Mesenchymal stem cell (in vitro differentiated cells and primary cell): ENCODE measurements at regions not wholly inside any gene's neighbourhood (a gene's known extent, or its start where the extent isn't known, plus 50 kb on each side); places are given as distances from the start of the nearest gene placed in this dataset.

Experiments
- DNase-seq: peaks from one replicate; pipeline ENCODE4 v3.0.0-alpha.2; 2013
- H2AFZ ChIP-seq: one replicate; pipeline ENCODE4 v1.6.1; 2013; ENCODE audit warnings: low read depth, mild to moderate bottlenecking, control low read depth, inconsistent platforms, low read length, moderate library complexity
- H2AK5ac ChIP-seq: 2 replicates; pipeline ENCODE4 v1.6.1; 2013; ENCODE audit warnings: low read length, moderate library complexity, mild to moderate bottlenecking, inconsistent platforms; ENCODE audit not compliant: severe bottlenecking
- H2BK120ac ChIP-seq: one replicate; pipeline ENCODE4 v1.6.1; 2013; ENCODE audit warnings: low read depth, mild to moderate bottlenecking, inconsistent platforms, low read length, moderate library complexity
- H2BK12ac ChIP-seq, 2 experiments: one replicate each; pipeline ENCODE4 v1.6.1; 2013; ENCODE audit warnings: inconsistent platforms in 2 of 2, low read length in 2 of 2, mild to moderate bottlenecking in 2 of 2, moderate library complexity in 2 of 2, control low read depth in 1 of 2
- H2BK15ac ChIP-seq: one replicate; pipeline ENCODE4 v1.6.1; 2013; ENCODE audit warnings: mild to moderate bottlenecking, low read depth, inconsistent platforms; ENCODE audit not compliant: poor library complexity, severe bottlenecking
- H2BK5ac ChIP-seq: 2 replicates; pipeline ENCODE4 v1.6.1; 2013; ENCODE audit warnings: low read depth, mild to moderate bottlenecking, low read length, control low read depth, inconsistent platforms; ENCODE audit not compliant: poor library complexity, severe bottlenecking
- H3K14ac ChIP-seq, 2 experiments: one replicate each; pipeline ENCODE4 v1.6.1; 2013; ENCODE audit warnings: inconsistent platforms in 2 of 2, low read length in 2 of 2, control low read depth in 1 of 2, mild to moderate bottlenecking in 1 of 2, moderate library complexity in 1 of 2
- H3K18ac ChIP-seq, 2 experiments: one replicate each; pipeline ENCODE4 v1.6.1; 2013; ENCODE audit warnings: inconsistent platforms in 2 of 2, low read length in 2 of 2, control low read depth in 1 of 2, low read depth in 1 of 2, mild to moderate bottlenecking in 1 of 2
- H3K23ac ChIP-seq, 2 experiments: one replicate each; pipeline ENCODE4 v1.6.1; 2013; ENCODE audit warnings: inconsistent platforms in 2 of 2, low read length in 2 of 2, mild to moderate bottlenecking in 2 of 2, moderate library complexity in 2 of 2, control low read depth in 1 of 2
- H3K27ac ChIP-seq: 2 replicates; pipeline ENCODE4 v1.5.1; 2013; ENCODE audit warnings: mild to moderate bottlenecking, moderate library complexity, low read length, control low read depth, inconsistent platforms; ENCODE audit not compliant: poor library complexity, severe bottlenecking
- H3K27me3 ChIP-seq, 2 experiments: 2 replicates each; pipeline versions ENCODE4 v1.6.1 to v1.7.0; 2013; ENCODE audit warnings: low read length in 2 of 2, mild to moderate bottlenecking in 2 of 2, moderate library complexity in 2 of 2, control low read depth in 1 of 2, inconsistent platforms in 1 of 2; ENCODE audit not compliant: control insufficient read depth in 1 of 2, insufficient read depth in 1 of 2
- H3K36me3 ChIP-seq, 2 experiments: 2 replicates each; pipeline versions ENCODE4 v1.6.1 to v1.7.0; 2013; ENCODE audit warnings: low read length in 2 of 2, control low read depth in 1 of 2, inconsistent platforms in 1 of 2, low read depth in 1 of 2, mild to moderate bottlenecking in 1 of 2; ENCODE audit not compliant: insufficient read depth in 2 of 2, control insufficient read depth in 1 of 2
- H3K4ac ChIP-seq, 2 experiments: one replicate each; pipeline ENCODE4 v1.6.1; 2013; ENCODE audit warnings: inconsistent platforms in 2 of 2, low read length in 2 of 2, mild to moderate bottlenecking in 2 of 2, moderate library complexity in 2 of 2, control low read depth in 1 of 2, low read depth in 1 of 2
- H3K4me1 ChIP-seq: 2 replicates; pipeline ENCODE4 v1.6.1; 2013; ENCODE audit warnings: low read depth, low read length, control low read depth; ENCODE audit not compliant: control insufficient read depth, insufficient read depth
- H3K4me2 ChIP-seq: 2 replicates; pipeline ENCODE4 v1.6.1; 2013; ENCODE audit warnings: low read length, mild to moderate bottlenecking, inconsistent platforms; ENCODE audit not compliant: poor library complexity, severe bottlenecking
- H3K4me3 ChIP-seq, 2 experiments: 2 replicates each; pipeline versions ENCODE4 v1.5.1 to v1.7.0; 2013; ENCODE audit warnings: low read length in 2 of 2, mild to moderate bottlenecking in 2 of 2, control low read depth in 1 of 2, low read depth in 1 of 2; ENCODE audit not compliant: insufficient read depth in 1 of 2
- H3K79me1 ChIP-seq: replicated peaks from 2 replicates; pipeline ENCODE4 v1.6.1; 2013; ENCODE audit warnings: mild to moderate bottlenecking, control low read depth, low read length, inconsistent platforms; ENCODE audit not compliant: poor library complexity, severe bottlenecking
- H3K9ac ChIP-seq: 2 replicates; pipeline ENCODE4 v1.7.0; 2013; ENCODE audit warnings: mild to moderate bottlenecking, low read length, moderate library complexity
- H3K9me3 ChIP-seq: 2 replicates; pipeline ENCODE4 v1.7.0; 2013; ENCODE audit warnings: mild to moderate bottlenecking, low read length; ENCODE audit not compliant: control insufficient read depth
- H4K8ac ChIP-seq: one replicate; pipeline ENCODE4 v1.6.1; 2013; ENCODE audit warnings: inconsistent platforms, mild to moderate bottlenecking, low read length, moderate library complexity
- H4K91ac ChIP-seq: one replicate; pipeline ENCODE4 v1.6.1; 2013; ENCODE audit warnings: mild to moderate bottlenecking, low read length, inconsistent platforms
- WGBS: methylation state at CpG from one replicate; pipeline ENCODE4 v1.1.7; 2013; ENCODE audit warnings: mixed read lengths; 5-methylcytosine and 5-hydroxymethylcytosine counted together

GRCh38 chr12:28054583-28054982, 82.0 kb upstream of the PTHLH start:
- Histone ChIP-seq H4K91ac (no peak overlapping the region), H3K4me1 (no peaks in the 10 kb centered on the region), H3K9ac (no peak overlapping the region), H2AFZ (no peak overlapping the region), H2BK15ac (no peak overlapping the region), H3K79me1 (no peaks in the 10 kb centered on the region), H3K4me2 (no peak overlapping the region), H3K36me3 (no peaks in the 10 kb centered on the region), H2BK12ac (no peak overlapping the region), H3K23ac (no peak overlapping the region), H2BK5ac (no peak overlapping the region), H3K9me3 (no peaks in the 10 kb centered on the region), H3K4me3 (no peak overlapping the region), H4K8ac (no peak overlapping the region), H3K27me3 (no peaks in the 10 kb centered on the region), H2AK5ac (no peak overlapping the region), H3K4ac (no peak overlapping the region), H3K27ac (no peak overlapping the region), H3K18ac (no peak overlapping the region), H3K14ac (no peak overlapping the region), H2BK120ac (no peak overlapping the region)
- WGBS = 100% methylated on average over 1 of the region's 1 CpG
- no peak for DNase-seq

DNA sequence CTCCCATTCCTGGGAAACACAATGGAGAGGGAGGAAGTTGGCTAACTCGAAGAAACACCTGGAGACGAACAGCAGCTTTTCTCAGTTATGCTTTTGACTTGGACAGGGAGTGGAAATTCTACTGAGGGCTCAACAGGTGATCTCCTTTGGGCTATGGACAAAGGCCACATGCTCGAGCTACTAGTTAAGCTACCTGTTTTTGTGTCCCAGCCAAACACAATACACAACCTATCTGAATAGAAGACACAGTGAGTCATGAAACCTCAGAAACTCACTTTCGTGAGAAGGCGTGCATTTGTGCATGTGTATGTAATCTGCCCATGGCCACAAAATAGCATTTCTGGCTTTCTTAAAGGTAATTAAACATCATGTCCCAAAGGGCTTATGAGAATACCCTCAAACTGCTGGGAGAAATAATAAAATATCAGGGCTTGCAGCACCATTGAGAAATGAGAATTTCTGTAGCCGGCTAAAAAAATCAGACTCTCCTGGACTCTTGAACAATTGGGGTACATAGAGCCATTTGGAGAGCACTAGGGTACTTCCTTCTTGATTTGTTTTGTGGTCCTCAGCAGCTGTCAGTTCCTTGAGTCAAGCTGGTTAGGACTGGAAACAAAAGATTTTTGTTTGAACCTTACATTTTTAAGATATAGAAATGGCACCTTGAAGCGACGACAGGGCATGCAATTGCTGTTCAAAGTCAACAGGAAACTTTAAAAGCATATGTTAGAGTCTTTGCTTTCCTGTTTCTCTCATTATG, 85.5 kb upstream of the PTHLH start:
- H3K27me3 ChIP-seq = no peaks in the 10 kb centered on the region
- no peak overlapping the region for H3K4me2 ChIP-seq
- no peak overlapping the region for H3K27ac ChIP-seq
- H2BK5ac ChIP-seq = no peak overlapping the region
- DNase-seq = no peak
- H3K79me1 ChIP-seq = no peaks in the 10 kb centered on the region
- no peak overlapping the region for H2BK12ac ChIP-seq
- H3K18ac ChIP-seq = no peak overlapping the region
- no peak overlapping the region for H3K9ac ChIP-seq
- H3K9me3 ChIP-seq = no peaks in the 10 kb centered on the region
- WGBS = 95% methylated on average over 8 of the region's 8 CpGs
- H3K4me1 ChIP-seq = no peaks in the 10 kb centered on the region
- H2BK120ac ChIP-seq = no peak overlapping the region
- H3K14ac ChIP-seq = no peak overlapping the region
- H4K8ac ChIP-seq = no peak overlapping the region
- H3K4ac ChIP-seq = no peak overlapping the region
- no peak overlapping the region for H3K4me3 ChIP-seq
- H4K91ac ChIP-seq = no peak overlapping the region
- H2AFZ ChIP-seq = no peak overlapping the region
- H2AK5ac ChIP-seq = no peak overlapping the region
- no peaks in the 10 kb centered on the region for H3K36me3 ChIP-seq
- no peak overlapping the region for H2BK15ac ChIP-seq
- H3K23ac ChIP-seq = no peak overlapping the region

GRCh38 chr12:28059220-28059619, 86.7 kb upstream of the PTHLH start:
- no peak overlapping the region for H4K8ac ChIP-seq
- H4K91ac ChIP-seq = no peak overlapping the region
- H3K23ac ChIP-seq = no peak overlapping the region
- no peak overlapping the region for H2AFZ ChIP-seq
- no peaks in the 10 kb centered on the region for H3K27me3 ChIP-seq
- no peak for DNase-seq
- no peak overlapping the region for H2BK15ac ChIP-seq
- H2BK12ac ChIP-seq = no peak overlapping the region
- no peak overlapping the region for H3K4ac ChIP-seq
- no peak overlapping the region for H3K14ac ChIP-seq
- no peak overlapping the region for H3K4me3 ChIP-seq
- H3K27ac ChIP-seq = no peak overlapping the region
- no peaks in the 10 kb centered on the region for H3K79me1 ChIP-seq
- no peaks in the 10 kb centered on the region for H3K9me3 ChIP-seq
- H3K4me1 ChIP-seq = no peaks in the 10 kb centered on the region
- H3K18ac ChIP-seq = no peak overlapping the region
- H3K9ac ChIP-seq = no peak overlapping the region
- H3K36me3 ChIP-seq = no peaks in the 10 kb centered on the region
- H3K4me2 ChIP-seq = no peak overlapping the region
- no CpG with 5 or more reads among the region's 1 CpG for WGBS
- H2AK5ac ChIP-seq = no peak overlapping the region
- H2BK120ac ChIP-seq = no peak overlapping the region
- H2BK5ac ChIP-seq = no peak overlapping the region

GRCh38 chr12:28059668-28060067, 87.1 kb upstream of the PTHLH start:
- Histone ChIP-seq H3K14ac (no peak overlapping the region), H2BK5ac (no peak overlapping the region), H3K23ac (no peak overlapping the region), H3K9ac (no peak overlapping the region), H4K8ac (no peak overlapping the region), H2BK12ac (no peak overlapping the region), H3K4me3 (no peak overlapping the region), H3K4me2 (no peak overlapping the region), H3K27me3 (no peaks in the 10 kb centered on the region), H3K9me3 (no peaks in the 10 kb centered on the region), H3K36me3 (no peaks in the 10 kb centered on the region), H3K79me1 (no peaks in the 10 kb centered on the region), H3K4ac (no peak overlapping the region), H2BK15ac (no peak overlapping the region), H2AK5ac (no peak overlapping the region), H3K18ac (no peak overlapping the region), H2AFZ (no peak overlapping the region), H4K91ac (no peak overlapping the region), H3K27ac (no peak overlapping the region), H2BK120ac (no peak overlapping the region), H3K4me1 (no peaks in the 10 kb centered on the region)
- WGBS = 89% methylated on average over 1 of the region's 2 CpGs
- DNase-seq = peak; percentile 6
